GM18517 (cell line): ENCODE measurements at regions not wholly inside any gene's neighbourhood (a gene's known extent, or its start where the extent isn't known, plus 50 kb on each side); places are given as distances from the start of the nearest gene placed in this dataset.

ENCODE experiments used
- ATAC-seq: cut with Tn5 transposase; IDR thresholded peaks from one replicate; pipeline ENCODE4 v1.9.1; 2021; ENCODE audit warnings: mild to moderate bottlenecking, moderate library complexity; ENCODE audit not compliant: unreplicated experiment

DNA sequence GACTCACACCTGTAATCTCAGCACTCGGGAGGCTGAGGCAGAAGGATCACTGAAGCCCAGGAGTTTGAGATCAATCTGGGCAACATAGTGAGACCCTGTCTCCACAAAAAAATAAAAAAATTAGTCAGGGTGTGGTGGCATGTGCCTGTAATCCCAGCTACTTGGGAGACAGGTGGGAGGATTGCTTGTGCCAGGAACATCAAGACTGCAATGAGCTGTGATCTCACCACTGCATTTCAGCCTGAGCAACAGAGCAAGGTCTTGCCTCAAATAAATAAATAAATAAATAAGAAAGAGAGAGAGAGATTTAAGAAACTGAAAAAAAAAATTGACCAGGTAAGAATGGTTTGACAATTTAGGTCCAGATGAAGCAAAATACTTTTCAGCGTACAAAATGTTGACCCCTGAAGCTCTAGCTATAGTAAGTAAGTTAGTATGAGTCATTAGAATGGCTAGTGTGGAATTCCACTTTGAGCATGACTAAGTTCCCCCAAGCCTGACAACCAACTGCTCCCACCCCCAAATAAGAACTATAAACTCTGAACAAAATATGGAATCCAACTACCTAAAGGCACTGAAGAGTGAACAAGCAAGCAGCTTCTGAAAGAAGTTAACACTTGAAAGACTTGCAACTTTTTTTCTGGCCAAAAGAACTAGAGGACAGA, 217.8 kb upstream of the TLE4 start:
- no peak for ATAC-seq

DNA sequence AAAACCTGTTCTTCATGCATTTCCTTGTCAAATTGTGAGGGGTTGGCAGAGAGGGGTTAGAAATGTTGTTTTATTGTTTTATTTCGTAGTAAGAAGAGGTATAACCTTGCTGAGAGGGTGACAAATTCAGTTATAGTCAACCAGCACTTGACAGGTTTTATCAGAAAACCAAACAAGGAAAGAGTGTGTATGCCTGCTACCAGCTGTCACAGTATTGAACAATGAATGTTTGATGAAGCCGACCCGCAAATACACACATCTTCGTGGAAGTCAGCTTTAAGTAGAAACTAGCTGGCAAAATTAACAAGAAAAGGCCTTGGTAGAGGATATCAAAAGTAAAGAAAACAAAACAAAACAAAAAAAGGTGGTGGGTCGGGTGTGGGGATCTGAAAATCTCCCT, 214.6 kb upstream of the TLE4 start:
- ATAC-seq = no peak

DNA sequence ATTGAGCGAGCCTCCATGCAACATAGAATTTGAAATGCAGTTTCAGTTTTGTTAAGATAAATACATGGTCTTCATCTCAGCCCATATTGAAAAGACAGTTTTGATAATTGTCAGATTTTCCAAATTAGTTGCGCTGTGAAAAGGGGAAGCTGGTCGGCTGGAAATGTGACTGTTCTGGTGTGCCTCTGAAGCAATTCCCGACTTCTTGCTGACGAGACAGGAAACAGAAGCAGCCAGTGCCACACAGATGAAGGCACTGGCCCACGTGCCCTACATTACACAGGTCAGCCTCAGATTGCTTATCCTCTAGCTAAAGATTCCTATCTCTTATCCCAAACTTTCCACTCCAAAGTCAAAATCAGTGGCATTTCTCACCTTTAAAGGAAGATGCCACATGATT, 214.1 kb upstream of the TLE4 start:
- ATAC-seq = no peak

DNA sequence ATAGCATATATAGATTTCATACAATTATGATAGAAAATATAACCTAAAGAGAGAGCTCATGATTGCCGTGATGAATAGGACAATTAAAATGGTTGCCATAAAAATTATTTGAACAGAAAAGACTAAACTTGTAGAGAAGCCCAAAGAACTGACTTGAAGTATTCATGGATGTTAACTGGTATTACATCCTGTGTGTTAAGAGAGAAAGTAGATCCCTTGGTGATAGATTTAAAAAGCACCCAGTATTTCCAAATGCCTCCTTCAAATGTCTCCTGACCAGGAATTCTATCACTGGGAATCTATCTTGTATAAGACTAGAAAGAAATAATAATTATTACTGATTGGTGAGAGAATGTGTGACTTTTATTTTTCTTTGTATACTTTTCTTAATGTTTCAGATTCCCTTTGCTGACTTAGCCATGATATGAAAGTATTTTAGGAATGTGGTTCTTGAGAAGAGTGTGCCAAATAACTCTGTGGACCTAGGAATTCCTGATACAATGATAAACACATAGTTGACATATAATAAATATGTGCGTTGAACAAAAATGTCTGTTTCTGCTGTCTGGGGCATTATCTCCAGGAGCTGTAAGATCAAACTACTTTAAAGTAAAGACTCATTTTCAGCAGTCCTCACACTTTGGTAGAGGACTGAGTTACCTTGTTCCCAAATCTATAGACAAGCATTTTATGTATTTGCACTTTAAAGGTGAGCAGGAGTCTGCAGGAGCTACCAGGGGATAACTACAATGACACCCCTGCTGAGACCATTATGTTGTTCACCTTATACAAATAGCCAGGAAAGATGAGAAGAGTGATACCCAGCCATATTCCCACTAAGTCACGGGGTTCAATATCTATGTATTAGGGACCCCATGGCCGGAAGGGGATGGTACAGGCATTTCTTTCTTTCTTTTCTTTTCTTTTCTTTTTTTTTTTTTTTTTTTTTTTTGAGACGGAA, 211.1 kb upstream of the TLE4 start:
- no peak for ATAC-seq

DNA sequence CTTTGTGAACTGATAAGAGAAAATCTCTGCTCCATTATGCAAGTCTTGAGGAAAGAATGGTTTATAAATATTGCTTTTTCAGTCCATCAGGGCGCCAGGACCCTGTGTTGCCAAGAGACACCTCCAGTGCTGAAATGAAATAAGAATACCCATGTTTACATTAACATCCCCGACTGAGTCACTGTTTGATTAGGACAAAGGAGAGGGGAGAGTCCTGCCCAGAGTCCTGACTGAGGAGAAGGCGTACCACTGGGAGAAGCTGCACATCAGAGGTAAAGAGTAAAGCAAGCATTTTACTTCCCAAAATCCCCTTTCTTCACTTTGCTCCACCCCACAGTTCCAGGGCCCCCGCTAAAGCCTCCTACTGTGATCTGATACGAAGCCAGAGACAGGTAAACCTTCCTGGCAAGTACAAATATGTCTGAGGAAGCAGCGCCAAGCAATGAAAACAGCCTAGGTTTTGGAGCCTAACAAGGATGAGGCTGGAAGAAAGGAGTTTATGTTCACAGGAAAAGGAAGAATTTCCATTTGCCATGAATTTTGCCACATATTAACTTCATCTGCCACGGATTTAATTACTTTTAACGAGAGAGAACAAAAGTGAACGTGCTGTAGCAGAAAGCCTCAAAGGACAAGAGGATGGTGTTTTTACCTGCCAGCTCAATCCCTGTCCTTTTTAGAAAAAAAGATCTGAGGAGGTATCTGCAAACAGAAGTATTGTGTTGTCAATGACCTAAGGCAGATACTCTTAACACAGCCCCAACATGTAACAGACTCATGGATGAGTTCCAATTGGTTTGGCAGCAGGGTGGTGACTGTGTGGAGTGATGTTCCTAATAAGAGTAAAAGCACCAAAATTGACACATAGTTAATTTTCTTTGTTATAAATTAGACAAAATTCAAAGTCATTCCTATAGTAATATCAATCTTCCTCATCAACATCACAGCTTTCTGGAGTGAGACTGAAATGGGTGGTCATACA, 209.4 kb upstream of the TLE4 start:
- ATAC-seq = no peak

DNA sequence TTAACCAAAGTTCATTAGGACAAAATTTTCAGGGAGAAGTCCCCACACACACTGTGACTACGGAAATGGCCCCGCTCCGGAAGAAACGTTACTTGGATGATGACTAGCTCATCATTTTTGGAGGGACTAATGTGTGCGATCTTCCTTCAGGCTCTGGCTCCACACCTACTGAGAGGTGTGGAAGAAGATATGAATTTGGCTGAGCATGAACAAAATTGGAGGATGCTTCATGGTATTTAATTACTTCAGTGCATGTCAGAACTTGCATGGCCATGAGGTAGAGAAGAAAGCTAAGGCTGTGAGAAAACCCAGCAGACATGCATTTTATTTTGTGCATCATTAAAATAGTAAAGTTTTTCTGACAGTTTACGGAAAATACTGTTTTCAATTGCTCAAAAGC, 202.1 kb upstream of the TLE4 start:
- ATAC-seq = no peak

DNA sequence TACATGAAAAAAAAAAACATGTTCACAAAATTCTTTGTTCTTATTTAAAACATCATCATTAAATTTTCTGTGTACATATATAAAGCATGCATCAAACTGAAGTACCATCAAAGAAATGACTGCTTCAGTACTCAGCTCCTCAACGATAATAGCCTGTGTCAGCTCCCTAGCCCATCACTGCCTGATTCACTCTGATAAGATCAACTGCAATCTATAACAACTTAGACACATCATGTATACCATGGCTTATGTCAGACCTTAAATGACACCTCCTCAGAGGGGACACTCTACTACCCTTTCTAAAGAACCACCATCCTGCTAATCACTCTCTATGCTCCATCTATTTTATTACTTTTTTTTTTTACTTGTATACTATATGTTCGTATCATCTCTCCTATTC, 200.5 kb upstream of the TLE4 start:
- no peak for ATAC-seq

DNA sequence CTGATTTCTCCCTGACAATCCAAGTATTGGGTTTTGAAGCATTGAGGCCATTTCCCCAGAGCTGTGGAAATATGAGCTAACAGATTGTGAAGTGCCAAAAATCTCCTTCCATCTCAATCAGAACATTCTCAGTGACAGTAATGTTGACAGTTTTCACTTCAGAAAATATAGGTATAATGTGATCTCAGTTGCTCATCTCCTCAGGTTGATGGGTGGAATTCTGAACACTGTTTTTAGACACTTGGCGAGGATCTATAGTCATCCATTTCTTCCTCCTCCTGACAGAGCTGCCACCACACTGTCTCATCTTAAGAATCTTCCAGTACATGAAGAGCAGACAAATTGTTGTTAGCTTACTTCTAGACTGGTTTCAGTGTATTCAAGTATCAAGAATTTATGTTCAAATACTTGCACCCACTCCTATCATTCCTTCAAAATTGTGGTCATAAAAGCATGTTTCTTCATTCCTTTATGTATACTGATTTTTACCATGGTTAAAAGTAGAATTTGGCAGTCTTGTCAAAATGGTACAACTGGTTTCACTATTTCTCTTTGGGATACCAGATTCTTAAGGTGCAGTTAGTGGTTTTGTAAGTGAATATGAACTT, 199.7 kb upstream of the TLE4 start:
- ATAC-seq = no peak

DNA sequence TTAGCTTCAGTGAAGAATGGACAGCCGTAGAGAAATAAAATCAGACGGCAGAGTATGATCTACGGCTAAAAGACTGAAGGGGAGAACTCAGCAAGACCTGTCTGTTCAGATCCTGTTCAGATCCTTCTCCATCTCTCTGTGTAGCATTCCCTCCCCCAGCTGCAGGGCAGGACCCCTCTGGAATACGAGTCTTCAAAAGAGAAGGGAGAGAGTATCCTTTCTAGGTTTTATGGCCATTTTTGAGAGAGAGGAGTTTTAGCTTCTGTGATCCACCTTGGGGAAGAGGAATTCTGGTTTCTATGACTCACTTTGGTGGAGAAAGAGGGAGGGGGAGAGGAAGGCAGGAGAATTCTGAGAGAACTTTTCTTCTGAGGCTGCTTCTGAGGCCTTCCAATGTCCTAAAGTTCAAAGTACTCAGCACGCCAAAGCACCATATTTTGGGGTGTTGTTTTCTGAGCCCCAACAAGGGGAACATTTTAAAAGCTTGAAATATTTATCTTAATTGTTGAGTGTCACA, 194.4 kb upstream of the TLE4 start:
- ATAC-seq = no peak

DNA sequence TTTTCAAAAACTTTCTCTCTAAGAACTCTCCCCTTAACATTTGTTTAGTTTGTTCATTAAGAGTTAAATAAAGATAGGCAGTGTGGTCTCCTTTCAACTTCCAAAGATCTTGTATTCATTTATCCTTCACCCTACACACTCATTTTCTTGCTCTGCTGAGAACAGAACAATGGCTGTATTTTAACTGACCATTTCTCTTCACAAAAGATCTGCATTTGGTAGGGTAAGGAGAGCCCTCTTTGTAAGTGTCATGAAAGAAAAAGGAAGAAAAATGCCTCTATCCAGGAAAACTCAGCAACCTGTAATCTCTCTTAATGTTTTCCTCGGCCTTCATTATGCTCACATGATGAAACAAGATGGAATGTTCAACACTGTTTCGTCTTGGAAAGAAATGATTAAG, 193.7 kb upstream of the TLE4 start:
- ATAC-seq = no peak

DNA sequence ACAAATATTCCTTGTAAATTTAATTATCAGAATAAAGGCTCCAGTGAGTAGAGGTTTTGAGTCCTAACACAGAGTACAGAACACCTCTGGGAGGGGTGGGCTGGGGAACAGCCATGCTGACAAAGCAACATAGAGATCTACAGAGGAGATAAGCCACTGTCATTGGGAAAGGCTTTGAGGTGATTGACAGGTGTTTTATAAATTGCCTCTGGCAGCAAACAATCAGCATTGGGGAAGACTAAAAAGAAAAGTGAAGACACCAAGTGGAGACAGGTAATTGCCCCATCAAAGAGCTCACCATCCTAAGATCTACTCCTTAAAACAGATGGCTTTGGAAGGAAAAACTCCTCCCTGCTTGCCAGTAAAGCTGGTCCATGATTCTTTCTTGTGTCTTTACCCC, 189.7 kb upstream of the TLE4 start:
- no peak for ATAC-seq

DNA sequence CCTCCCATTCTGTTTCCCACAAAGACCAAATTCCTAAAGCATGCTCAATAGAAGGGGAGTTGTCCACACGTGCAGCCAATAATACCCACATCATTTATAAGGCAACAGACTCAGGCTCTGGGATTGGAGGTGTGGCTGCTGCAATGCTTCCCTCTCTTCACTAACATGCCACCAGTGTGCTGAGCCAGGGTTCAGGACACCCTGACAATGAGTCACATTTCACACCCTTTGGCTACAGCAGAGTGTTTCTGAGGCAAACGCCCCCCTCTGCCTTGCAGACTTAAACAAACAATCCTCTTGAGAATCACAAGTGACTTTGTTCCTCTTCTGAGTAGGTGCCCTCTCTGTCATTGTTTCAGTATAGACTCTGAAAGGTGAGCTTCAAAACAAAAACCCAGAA, 189.3 kb upstream of the TLE4 start:
- ATAC-seq = no peak

DNA sequence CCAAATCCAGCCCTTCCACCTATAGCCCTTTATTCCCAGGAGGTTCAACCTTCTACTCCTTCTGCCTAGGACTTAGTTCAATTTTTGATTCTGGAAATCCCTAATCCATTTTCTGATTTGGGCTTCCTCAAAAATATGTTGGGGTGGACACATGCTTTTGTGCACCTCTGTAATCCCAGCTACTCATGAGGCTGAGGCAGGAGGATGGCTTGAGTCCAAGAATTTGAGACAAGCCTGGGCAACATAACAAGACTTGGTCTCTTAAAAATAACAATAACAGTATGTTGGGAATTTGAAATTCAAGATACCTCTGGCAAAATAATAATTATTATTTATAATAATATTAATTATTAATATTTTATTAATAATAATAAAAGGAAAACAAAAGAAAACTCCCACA, 188.7 kb upstream of the TLE4 start:
- ATAC-seq = no peak

DNA sequence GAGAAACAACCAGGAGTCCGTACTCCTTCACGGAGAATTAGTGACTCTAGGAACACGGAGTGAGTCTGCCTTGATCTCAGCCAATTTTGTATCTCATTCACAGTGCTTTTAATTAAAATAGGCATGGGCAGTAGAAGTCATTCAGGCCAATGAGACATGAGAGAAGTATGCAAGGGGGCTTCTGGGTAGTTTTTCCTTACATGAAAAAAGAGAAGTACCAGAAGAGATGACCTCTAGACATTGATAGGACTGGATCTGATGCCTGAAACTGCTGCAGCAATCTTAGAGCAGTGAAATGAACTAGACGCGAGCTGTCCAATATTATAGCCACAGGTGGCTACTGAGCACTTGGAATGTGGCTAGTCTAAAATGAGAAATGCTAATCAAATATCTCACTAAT, 187.7 kb upstream of the TLE4 start:
- no peak for ATAC-seq

DNA sequence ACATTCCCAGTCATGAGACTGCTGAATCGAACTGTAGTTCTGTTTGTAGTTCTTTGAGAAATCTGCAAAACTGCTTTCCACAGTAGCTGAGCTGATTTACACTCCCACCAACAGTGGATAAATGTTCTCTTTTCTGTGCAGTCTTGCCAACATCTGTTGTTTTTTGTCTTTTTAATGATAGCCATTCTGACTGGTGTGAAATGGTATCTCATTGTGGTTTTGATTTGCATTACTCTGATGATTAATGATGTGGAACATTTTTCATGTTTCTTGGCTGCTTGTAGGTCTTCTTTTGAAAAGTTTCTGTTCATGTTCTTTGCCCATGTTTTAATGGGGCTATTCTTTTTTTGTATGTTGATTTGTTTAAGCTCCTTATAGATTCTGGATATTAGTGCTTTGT, 187.3 kb upstream of the TLE4 start:
- no peak for ATAC-seq

DNA sequence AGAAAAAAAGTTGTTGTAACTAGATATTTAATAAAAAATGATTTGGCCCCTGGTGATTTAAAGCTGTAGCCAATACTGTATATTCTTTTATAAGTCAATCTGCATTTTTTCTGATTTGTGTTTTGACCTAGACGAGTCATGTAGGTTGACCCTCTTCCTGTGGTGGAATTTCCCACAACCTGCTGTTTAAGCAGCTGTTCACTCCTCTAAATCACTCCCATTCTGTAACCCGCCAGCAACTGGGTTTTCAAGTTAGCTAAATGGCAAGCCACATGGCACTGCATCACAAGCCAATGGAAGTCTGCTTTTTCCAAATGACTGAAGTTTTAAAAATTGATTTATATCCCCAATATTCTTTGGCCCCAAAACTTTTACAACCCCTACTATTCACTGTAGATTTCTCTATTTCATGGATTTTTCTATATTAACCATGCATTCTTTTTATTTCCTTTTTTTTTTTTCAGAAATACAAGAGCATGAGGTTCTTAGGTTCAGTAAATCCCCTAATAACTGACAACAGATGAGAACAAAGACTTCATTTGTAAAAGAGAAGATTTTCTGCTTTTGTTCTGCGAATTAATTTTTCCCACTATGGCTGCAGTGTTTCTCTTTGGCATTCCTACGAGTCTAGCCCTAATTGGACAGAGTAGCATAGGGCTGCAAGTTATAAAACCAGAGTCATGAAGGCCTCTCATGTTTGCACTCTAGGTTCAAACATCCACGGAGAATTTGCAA, 184.5 kb upstream of the TLE4 start:
- ATAC-seq = no peak

DNA sequence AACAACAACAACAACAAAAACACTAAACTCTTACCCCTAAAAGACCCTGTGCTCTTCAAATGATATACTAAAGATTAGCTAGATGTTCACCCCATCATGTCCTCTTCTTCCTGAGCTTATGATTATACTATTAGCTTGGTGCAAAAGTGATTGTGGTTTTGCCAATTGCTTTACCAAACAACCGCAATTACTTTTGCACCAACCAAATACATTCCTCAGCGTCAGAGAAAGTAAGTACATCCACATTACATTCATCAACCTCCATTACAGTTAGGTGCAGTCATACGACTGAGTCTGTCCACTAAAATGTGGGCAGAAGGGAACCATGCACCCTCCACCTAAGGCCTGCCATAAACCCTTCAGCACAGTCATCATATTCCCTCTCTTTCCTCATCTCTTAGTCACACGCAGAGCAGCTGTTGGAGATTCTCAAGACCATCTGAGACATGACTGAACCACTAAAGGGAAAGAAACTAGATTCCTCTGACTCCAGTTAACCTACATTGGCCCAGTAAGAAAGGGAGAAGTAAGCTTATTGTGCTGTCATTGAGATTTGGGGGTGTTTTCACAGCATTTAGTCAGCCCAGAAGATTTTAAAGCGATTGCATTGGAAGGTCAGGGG, 181.6 kb upstream of the TLE4 start:
- ATAC-seq = no peak

DNA sequence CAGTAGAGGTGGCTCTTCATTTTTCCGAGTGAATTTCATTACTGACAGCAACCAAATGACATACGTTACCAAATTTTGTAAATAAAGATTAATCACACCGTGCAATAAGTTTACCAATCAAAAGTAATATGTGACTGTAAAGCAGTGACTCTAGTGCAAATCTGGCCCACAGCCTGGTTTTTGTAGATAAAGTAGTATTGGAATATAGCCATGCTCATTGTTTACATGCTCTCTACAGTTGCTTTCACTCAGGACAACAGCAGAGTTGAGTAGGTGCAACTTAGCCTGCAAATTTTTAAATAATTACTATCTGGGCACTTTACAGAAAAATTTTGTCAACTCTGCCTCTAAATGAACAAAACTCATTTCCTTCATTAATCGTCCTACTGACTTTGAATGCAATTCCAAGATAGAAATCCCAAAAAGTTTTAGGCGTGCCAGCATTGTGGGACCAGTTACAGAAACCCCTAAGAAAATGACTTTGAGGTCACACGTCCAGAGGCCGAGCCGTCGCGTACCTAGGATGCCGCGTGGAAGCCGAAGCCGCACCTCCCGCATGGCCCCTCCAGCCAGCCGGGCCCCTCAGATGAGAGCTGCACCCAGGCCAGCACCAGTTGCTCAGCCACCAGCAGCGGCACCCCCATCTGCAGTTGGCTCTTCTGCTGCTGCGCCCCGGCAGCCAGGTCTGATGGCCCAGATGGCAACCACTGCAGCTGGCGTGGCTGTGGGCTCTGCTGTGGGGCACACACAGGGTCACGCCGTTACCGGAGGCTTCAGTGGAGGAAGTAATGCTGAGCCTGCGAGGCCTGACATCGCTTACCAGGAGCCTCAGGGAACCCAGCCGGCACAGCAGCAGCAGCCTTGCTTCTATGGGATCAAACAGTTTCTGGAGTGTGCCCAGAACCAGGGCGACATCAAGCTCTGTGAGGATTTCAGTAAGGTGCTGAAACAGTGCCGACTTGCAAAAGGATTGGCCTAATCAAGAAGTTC, 180.7 kb upstream of the TLE4 start:
- no peak for ATAC-seq
